SK-N-SH (cell line): ENCODE measurements at regions not wholly inside any gene's neighbourhood (a gene's known extent, or its start where the extent isn't known, plus 50 kb on each side); places are given as distances from the start of the nearest gene placed in this dataset.

Experiments used
- CTCF ChIA-PET: fragments of 300-600, 350-600 bp; formaldehyde crosslinking; extraction: SDS; loops from one replicate; lab custom pipeline; 2021; lab: Yijun Ruan, JAX
- POLR2A ChIA-PET: fragments of 350-600 bp; sonication (Branson Sonifier 250); formaldehyde crosslinking; extraction: SDS; loops from one replicate; lab custom pipeline; 2020; ENCODE audit warnings: antibody characterized with exemption, inconsistent platforms; lab: Yijun Ruan, JAX
- DNase-seq: peaks from one replicate; pipeline ENCODE4 v3.0.0; 2012
- H2AFZ ChIP-seq: fragments of 200-600 bp; sonication (generic); 2 replicates; pipeline ENCODE4 v1.8.1; 2016; ENCODE audit warnings: antibody characterized with exemption, mild to moderate bottlenecking, low read depth
- H3F3A ChIP-seq: fragments of 200-600 bp; sonication (generic); replicated peaks from 2 replicates; pipeline ENCODE3; 2016; ENCODE audit warnings: antibody characterized with exemption, mild to moderate bottlenecking; ENCODE audit not compliant: insufficient read depth
- H3K27ac ChIP-seq, 2 experiments: fragments of 200-500 bp in 1 of 2; fragments of 200-600 bp in 1 of 2; sonication (Bioruptor generic) in 1 of 2; sonication (generic), shearing (Covaris generic) in 1 of 2; 2 replicates each; pipeline versions ENCODE4 v1.5.1 to v1.6.1; 2014 to 2016; ENCODE audit warnings: low read depth in 2 of 2, inconsistent platforms in 1 of 2, low read length in 1 of 2, mild to moderate bottlenecking in 1 of 2, mixed read lengths in 1 of 2
- H3K27me3 ChIP-seq: fragments of 200-600 bp; sonication (generic), shearing (Covaris generic); 2 replicates; pipeline ENCODE4 v1.6.1; 2016; ENCODE audit warnings: mixed run types; ENCODE audit not compliant: insufficient read depth
- H3K36me3 ChIP-seq, 2 experiments: fragments of 200-500 bp in 1 of 2; fragments of 200-600 bp in 1 of 2; sonication (Bioruptor generic) in 1 of 2; sonication (generic) in 1 of 2; replicated peaks in 1 of 2; 2 replicates each; pipeline versions ENCODE3 to v1.5.1; 2014 to 2016; ENCODE audit warnings: low read length in 1 of 2, mild to moderate bottlenecking in 1 of 2; ENCODE audit not compliant: insufficient read depth in 2 of 2, control insufficient read depth in 1 of 2
- H3K4me1 ChIP-seq, 2 experiments: fragments of 200-500 bp in 1 of 2; fragments of 200-600 bp in 1 of 2; sonication (Bioruptor generic) in 1 of 2; sonication (generic), shearing (Covaris generic) in 1 of 2; 2 replicates each; pipeline versions ENCODE4 v1.5.1 to v1.6.1; 2014 to 2016; ENCODE audit warnings: low read depth in 1 of 2, low read length in 1 of 2, mixed run types in 1 of 2; ENCODE audit not compliant: insufficient read depth in 2 of 2, control insufficient read depth in 1 of 2
- H3K4me2 ChIP-seq: fragments of 200-600 bp; sonication (generic), shearing (Covaris generic); 2 replicates; pipeline ENCODE4 v1.6.1; 2017; ENCODE audit warnings: mixed run types
- H3K4me3 ChIP-seq, 2 experiments: fragments of 200-500 bp in 1 of 2; fragments of 200-600 bp in 1 of 2; sonication (Bioruptor generic) in 1 of 2; sonication (generic), shearing (Covaris generic) in 1 of 2; 2 replicates each; pipeline versions ENCODE4 v1.5.1 to v1.8.1; 2014 to 2016; ENCODE audit warnings: low read depth in 2 of 2, inconsistent platforms in 1 of 2, low read length in 1 of 2, mild to moderate bottlenecking in 1 of 2, mixed read lengths in 1 of 2, moderate library complexity in 1 of 2
- H3K79me2 ChIP-seq: fragments of 200-600 bp; sonication (generic); 2 replicates; pipeline ENCODE4 v1.8.1; 2017; ENCODE audit warnings: mild to moderate bottlenecking; ENCODE audit not compliant: insufficient read depth
- H3K9ac ChIP-seq: fragments of 200-600 bp; sonication (generic); 2 replicates; pipeline ENCODE4 v1.6.1; 2017; ENCODE audit warnings: mixed run types
- H3K9me2 ChIP-seq: fragments of 200-600 bp; sonication (generic); 2 replicates; pipeline ENCODE4 v1.6.1; 2017; ENCODE audit warnings: mixed run types
- H3K9me3 ChIP-seq: fragments of 200-600 bp; sonication (generic); 2 replicates; pipeline ENCODE4 v1.6.1; 2017; ENCODE audit warnings: mixed run types, mild to moderate bottlenecking, moderate library complexity
- H4K20me1 ChIP-seq: fragments of 200-600 bp; sonication (generic); 2 replicates; pipeline ENCODE4 v1.6.1; 2017; ENCODE audit warnings: mild to moderate bottlenecking, mixed run types; ENCODE audit not compliant: insufficient read depth
- ELF1 ChIP-seq: IDR thresholded peaks from 2 replicates; pipeline ENCODE4 v1.4.0; 2012
- FOSL2 ChIP-seq: IDR thresholded peaks from 2 replicates; pipeline ENCODE4 v1.4.0; 2012; ENCODE audit warnings: low read depth, mild to moderate bottlenecking, moderate library complexity, borderline replicate concordance
- FOXJ3 ChIP-seq: sonication (generic); formaldehyde crosslinking; IDR thresholded peaks from 2 replicates; pipeline ENCODE4 v1.5.1; 2020; ENCODE audit warnings: mild to moderate bottlenecking, missing genetic modification reagents
- FOXM1 ChIP-seq: IDR thresholded peaks from 2 replicates; pipeline ENCODE4 v1.4.0; 2012; ENCODE audit warnings: low read depth, mild to moderate bottlenecking
- GABPA ChIP-seq: IDR thresholded peaks from 2 replicates; pipeline ENCODE4 v1.4.0; 2012; ENCODE audit warnings: low read depth, mild to moderate bottlenecking
- GATA2 ChIP-seq: sonication (generic); formaldehyde crosslinking; IDR thresholded peaks from 2 replicates; pipeline ENCODE4 v1.5.0; 2020; ENCODE audit warnings: mild to moderate bottlenecking, missing genetic modification reagents
- MEF2A ChIP-seq: IDR thresholded peaks from 2 replicates; pipeline ENCODE4 v1.4.0; 2012; ENCODE audit warnings: low read depth, borderline replicate concordance
- NRF1 ChIP-seq: IDR thresholded peaks from 2 replicates; pipeline ENCODE4 v1.6.1; 2012; ENCODE audit warnings: low read depth, mild to moderate bottlenecking, low read length
- RCOR1 ChIP-seq: fragments of 150-350 bp; IDR thresholded peaks from 2 replicates; pipeline ENCODE4 v1.6.1; 2017; ENCODE audit warnings: antibody characterized with exemption, low read length
- SIN3A ChIP-seq: IDR thresholded peaks from 2 replicates; pipeline ENCODE4 v1.6.1; 2012; ENCODE audit warnings: low read depth, mild to moderate bottlenecking, low read length, moderate library complexity, borderline replicate concordance
- SMC3 ChIP-seq: IDR thresholded peaks from 2 replicates; pipeline ENCODE4 v1.6.1; 2012; ENCODE audit warnings: low read depth, low read length, improper control_type of control experiment
- TEAD4 ChIP-seq: IDR thresholded peaks from 2 replicates; pipeline ENCODE4 v1.4.0; 2012; ENCODE audit warnings: mild to moderate bottlenecking, borderline replicate concordance; ENCODE audit not compliant: insufficient read depth
- YY1 ChIP-seq: IDR thresholded peaks from 2 replicates; pipeline ENCODE4 v1.4.0; 2012; ENCODE audit warnings: low read depth, mild to moderate bottlenecking
- WGBS: methylation state at CpG from one replicate; pipeline ENCODE4 v1.1.6; 2017; ENCODE audit warnings: low lambda C conversion rate; 5-methylcytosine and 5-hydroxymethylcytosine counted together
- TF ChIP-seq, protein P1 (sequence below): fragments of 150-350 bp; IDR thresholded peaks from 2 replicates; pipeline ENCODE4 v1.6.1; 2017; ENCODE audit warnings: antibody characterized with exemption, low read length, low read depth, borderline replicate concordance
- TF ChIP-seq, protein P2 (sequence below): fragments of 200-600 bp; sonication (generic); IDR thresholded peaks from 2 replicates; pipeline ENCODE4 v1.6.1; 2017; ENCODE audit warnings: antibody characterized with exemption, mild to moderate bottlenecking, moderate library complexity
- TF ChIP-seq, protein P3 (sequence below): IDR thresholded peaks from 2 replicates; pipeline ENCODE4 v1.4.0; 2012; ENCODE audit warnings: low read depth

DNA sequence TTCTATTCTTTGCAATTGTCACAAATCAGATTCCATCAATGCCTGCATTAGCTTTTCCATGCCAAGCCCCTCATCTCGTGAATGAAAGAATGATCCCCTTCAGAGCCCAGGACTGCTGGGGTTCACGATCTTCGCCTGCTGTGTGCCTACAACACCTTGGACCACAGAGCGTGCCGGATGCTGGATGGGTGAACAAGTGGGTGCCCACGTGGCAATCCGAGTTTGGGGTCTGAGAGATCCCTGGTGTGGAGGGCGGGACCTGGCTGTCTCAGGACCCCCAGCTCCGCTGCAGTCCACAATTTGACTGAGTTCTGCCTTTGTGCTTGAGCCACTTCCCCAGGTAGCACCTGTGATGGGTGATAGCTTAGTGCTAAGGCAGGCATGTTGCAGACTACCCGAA lies 317.0 kb downstream of the GALR1 start:
- Histone ChIP-seq H3K27ac (no peak overlapping the region), H3K36me3 (no peaks in the 10 kb centered on the region), H2AFZ (no peak overlapping the region), H3K9me3 (no peaks in the 10 kb centered on the region), H3K9ac (no peak overlapping the region), H3K4me3 (no peak overlapping the region), H3K79me2 (no peaks in the 10 kb centered on the region), H4K20me1 (no peaks in the 10 kb centered on the region), H3K4me1 (no peaks in the 10 kb centered on the region), H3K27me3 (no peaks in the 10 kb centered on the region), H3K4me2 (no peak overlapping the region), H3F3A (no peaks in the 10 kb centered on the region), H3K9me2 (no peaks in the 10 kb centered on the region)
- ChIA-PET CTCF (no interaction called here), POLR2A (no interaction called here)
- TF ChIP-seq NRF1, result no peak
- TF ChIP-seq MEF2A, result no peak
- TF ChIP-seq TEAD4, result no peak
- TF ChIP-seq FOSL2, result no peak
- TF ChIP-seq YY1, result no peak
- no peak for TF ChIP-seq FOXJ3 (CRISPR knock-in tag)
- TF ChIP-seq GATA2 (CRISPR knock-in tag), result no peak
- no peak for DNase-seq
- WGBS, result 23% methylated on average over 10 of the region's 10 CpGs

- CTCF ChIA-PET, result no interaction called here
- Histone ChIP-seq H4K20me1 (no peaks in the 10 kb centered on the region), H3K79me2 (no peaks in the 10 kb centered on the region), H2AFZ (no peak overlapping the region)
- no peak for DNase-seq
- WGBS, result 45% methylated on average over 8 of the region's 8 CpGs
- no peak for TF ChIP-seq SMC3
- TF ChIP-seq GABPA, result no peak
- TF ChIP-seq SIN3A, result no peak
- TF ChIP-seq, protein P1, sequence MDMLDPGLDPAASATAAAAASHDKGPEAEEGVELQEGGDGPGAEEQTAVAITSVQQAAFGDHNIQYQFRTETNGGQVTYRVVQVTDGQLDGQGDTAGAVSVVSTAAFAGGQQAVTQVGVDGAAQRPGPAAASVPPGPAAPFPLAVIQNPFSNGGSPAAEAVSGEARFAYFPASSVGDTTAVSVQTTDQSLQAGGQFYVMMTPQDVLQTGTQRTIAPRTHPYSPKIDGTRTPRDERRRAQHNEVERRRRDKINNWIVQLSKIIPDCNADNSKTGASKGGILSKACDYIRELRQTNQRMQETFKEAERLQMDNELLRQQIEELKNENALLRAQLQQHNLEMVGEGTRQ, result no peak
- TF ChIP-seq FOXJ3 (CRISPR knock-in tag), result no peak
- TF ChIP-seq, protein P2, sequence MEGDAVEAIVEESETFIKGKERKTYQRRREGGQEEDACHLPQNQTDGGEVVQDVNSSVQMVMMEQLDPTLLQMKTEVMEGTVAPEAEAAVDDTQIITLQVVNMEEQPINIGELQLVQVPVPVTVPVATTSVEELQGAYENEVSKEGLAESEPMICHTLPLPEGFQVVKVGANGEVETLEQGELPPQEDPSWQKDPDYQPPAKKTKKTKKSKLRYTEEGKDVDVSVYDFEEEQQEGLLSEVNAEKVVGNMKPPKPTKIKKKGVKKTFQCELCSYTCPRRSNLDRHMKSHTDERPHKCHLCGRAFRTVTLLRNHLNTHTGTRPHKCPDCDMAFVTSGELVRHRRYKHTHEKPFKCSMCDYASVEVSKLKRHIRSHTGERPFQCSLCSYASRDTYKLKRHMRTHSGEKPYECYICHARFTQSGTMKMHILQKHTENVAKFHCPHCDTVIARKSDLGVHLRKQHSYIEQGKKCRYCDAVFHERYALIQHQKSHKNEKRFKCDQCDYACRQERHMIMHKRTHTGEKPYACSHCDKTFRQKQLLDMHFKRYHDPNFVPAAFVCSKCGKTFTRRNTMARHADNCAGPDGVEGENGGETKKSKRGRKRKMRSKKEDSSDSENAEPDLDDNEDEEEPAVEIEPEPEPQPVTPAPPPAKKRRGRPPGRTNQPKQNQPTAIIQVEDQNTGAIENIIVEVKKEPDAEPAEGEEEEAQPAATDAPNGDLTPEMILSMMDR, result no peak
- TF ChIP-seq ELF1, result no peak
- TF ChIP-seq, protein P3, sequence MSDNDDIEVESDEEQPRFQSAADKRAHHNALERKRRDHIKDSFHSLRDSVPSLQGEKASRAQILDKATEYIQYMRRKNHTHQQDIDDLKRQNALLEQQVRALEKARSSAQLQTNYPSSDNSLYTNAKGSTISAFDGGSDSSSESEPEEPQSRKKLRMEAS, result no peak
- no peak for TF ChIP-seq FOXM1
- TF ChIP-seq RCOR1, result no peak
- no peak for TF ChIP-seq TEAD4
- TF ChIP-seq, all 33 proteins: peak for 0
- Histone ChIP-seq H3K27me3 (no peaks in the 10 kb centered on the region), H3F3A (no peaks in the 10 kb centered on the region), H3K4me3 (no peak overlapping the region), H3K27ac (no peak overlapping the region), H3K36me3 (no peaks in the 10 kb centered on the region), H3K4me2 (no peak overlapping the region), H3K9ac (no peak overlapping the region), H3K9me3 (no peaks in the 10 kb centered on the region), H3K9me2 (no peaks in the 10 kb centered on the region), H3K4me1 (no peaks in the 10 kb centered on the region)
- POLR2A ChIA-PET, result no interaction called here
Measured at GRCh38 chr18:77567205-77567604, 317.6 kb downstream of the GALR1 start.
